Cardiac muscle cell (in vitro differentiated cells and primary cell): ENCODE measurements at regions not wholly inside any gene's neighbourhood (a gene's known extent, or its start where the extent isn't known, plus 50 kb on each side); places are given as distances from the start of the nearest gene placed in this dataset.

Experiments used
- DNase-seq, 2 donors: peaks; one replicate each; pipeline versions ENCODE4 v3.0.0 to v3.0.0-alpha.2; 2010 to 2017; ENCODE audit warnings: low read depth in 1 of 2, low spot score in 1 of 2
- H3K27ac ChIP-seq: fragments of 200-600 bp; sonication (generic); 2 replicates; pipeline ENCODE4 v1.5.1; 2016
- H3K27me3 ChIP-seq: fragments of 200-600 bp; sonication (generic); 2 replicates; pipeline ENCODE4 v1.6.0; 2016; ENCODE audit warnings: control low read depth
- H3K36me3 ChIP-seq: fragments of 200-600 bp; sonication (generic); 2 replicates; pipeline ENCODE4 v1.5.1; 2016; ENCODE audit warnings: control low read depth
- H3K4me1 ChIP-seq: fragments of 200-600 bp; sonication (generic); 2 replicates; pipeline ENCODE4 v1.8.1; 2017; ENCODE audit warnings: low read depth, mild to moderate bottlenecking, mixed run types
- H3K4me3 ChIP-seq: fragments of 200-600 bp; sonication (generic); 2 replicates; pipeline ENCODE4 v1.5.1; 2016; ENCODE audit warnings: mild to moderate bottlenecking
- H3K9me3 ChIP-seq: fragments of 200-600 bp; sonication (generic); 2 replicates; pipeline ENCODE4 v1.5.1; 2017; ENCODE audit warnings: low read depth, mild to moderate bottlenecking, control low read depth
- TF ChIP-seq, protein P1 (sequence below): IDR thresholded peaks from 2 replicates; pipeline ENCODE4 v1.5.1; 2012; ENCODE audit warnings: low read depth, mild to moderate bottlenecking, low read length

DNA sequence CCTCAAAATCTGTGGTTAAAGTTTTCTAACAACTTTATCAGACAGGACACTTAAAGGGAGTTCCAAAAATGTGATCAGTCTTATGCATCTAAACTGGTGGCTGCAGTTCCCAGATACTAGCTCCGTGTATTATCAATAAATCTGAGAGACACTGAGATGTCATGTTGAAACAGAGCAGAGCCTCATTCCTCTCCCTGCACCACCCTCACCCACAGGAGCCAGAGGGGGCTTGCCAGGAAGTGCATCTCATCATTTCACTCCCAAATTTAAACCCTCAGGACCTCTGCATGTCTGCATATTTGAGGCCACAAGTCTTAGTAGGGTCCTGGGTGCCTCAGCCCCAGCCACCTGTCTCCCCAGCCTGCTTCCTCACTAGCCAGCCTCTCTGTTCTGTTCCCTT is 167.4 kb upstream of the NTM start:
- Histone ChIP-seq H3K9me3 (no peaks in the 10 kb centered on the region), H3K4me3 (no peak overlapping the region), H3K36me3 (no peaks in the 10 kb centered on the region), H3K27ac (no peak overlapping the region), H3K4me1 (no peaks in the 10 kb centered on the region), H3K27me3 (no peaks in the 10 kb centered on the region)
- TF ChIP-seq, protein P1, sequence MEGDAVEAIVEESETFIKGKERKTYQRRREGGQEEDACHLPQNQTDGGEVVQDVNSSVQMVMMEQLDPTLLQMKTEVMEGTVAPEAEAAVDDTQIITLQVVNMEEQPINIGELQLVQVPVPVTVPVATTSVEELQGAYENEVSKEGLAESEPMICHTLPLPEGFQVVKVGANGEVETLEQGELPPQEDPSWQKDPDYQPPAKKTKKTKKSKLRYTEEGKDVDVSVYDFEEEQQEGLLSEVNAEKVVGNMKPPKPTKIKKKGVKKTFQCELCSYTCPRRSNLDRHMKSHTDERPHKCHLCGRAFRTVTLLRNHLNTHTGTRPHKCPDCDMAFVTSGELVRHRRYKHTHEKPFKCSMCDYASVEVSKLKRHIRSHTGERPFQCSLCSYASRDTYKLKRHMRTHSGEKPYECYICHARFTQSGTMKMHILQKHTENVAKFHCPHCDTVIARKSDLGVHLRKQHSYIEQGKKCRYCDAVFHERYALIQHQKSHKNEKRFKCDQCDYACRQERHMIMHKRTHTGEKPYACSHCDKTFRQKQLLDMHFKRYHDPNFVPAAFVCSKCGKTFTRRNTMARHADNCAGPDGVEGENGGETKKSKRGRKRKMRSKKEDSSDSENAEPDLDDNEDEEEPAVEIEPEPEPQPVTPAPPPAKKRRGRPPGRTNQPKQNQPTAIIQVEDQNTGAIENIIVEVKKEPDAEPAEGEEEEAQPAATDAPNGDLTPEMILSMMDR = no peak
- DNase-seq = no peak

DNA sequence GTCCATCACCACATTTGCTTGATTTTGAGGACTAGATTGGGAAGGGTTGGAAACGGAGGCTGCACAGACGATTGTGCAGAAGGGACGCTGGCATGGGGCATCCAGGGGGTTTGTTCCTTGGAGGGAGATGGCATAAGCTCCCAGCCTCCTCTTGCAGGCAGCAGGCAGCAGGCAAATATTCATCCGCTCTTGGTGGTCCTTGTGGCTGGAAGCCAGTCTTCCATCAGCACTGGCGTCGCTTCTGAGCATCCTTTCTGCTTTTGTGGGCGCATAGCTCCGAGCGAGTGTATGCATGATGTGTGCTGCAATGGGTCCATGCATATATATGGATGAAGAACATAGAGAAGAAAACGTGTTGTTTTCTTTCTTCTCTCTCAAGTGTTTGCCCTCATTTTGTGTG is 166.1 kb upstream of the NTM start:
- no peak for DNase-seq
- Histone ChIP-seq H3K27ac (no peak overlapping the region), H3K4me3 (no peak overlapping the region), H3K4me1 (no peaks in the 10 kb centered on the region), H3K9me3 (no peaks in the 10 kb centered on the region), H3K27me3 (no peaks in the 10 kb centered on the region), H3K36me3 (no peaks in the 10 kb centered on the region)
- TF ChIP-seq, protein P1 = no peak

DNA sequence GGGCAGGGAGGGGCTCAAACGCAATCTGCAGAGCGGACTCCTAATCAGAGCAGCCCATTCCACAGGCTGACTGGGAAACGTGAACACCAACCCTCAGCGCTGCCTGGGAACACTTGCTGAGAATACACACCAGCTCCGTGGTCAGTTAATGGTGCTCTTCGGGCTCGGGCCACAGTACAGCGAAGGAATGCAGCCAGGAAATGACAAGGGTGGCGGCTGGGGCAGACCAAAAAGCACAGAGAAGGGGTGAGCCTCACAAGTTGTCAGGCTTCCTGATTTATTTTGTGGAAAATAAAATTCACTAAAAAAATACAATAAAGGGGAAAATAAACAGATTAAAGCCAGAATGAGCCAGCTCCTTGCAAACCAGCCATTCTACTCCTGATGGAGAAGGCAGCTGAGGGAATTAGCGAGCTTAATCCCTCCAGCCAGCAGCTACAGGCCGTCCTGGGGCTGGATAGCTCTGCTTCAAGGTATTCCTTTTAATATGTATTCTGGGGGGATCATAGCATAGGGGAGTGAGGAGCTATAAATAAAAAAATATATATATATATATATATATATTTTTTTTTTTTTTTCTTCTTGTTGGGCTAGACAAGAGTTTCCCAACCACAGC is 165.5 kb upstream of the NTM start:
- TF ChIP-seq, protein P1 = no peak

DNA sequence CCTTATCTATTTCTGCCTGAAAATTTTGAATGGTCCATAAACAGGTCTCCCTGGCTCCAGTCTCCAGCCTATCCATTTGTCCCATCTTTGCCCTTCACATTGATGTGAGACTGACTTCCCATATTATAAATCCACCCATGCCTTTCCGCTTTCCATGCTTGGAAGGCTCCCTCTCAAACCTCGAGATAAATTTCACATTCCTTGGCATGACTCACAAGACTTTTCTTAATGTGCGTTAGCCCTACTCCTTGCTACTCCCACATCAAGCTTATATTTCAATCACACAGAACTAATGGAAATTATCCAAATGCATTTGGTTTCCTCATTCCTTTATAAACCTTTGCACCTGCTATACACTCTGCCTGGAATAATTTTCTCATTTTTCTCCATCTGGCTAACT is 163.7 kb upstream of the NTM start:
- H3K27ac ChIP-seq = no peak overlapping the region
- H3K4me1 ChIP-seq = no peaks in the 10 kb centered on the region
- no peak overlapping the region for H3K4me3 ChIP-seq
- no peaks in the 10 kb centered on the region for H3K27me3 ChIP-seq
- peak in 1 of 2 donors; percentile 26 for DNase-seq
- no peaks in the 10 kb centered on the region for H3K9me3 ChIP-seq
- no peaks in the 10 kb centered on the region for H3K36me3 ChIP-seq
- TF ChIP-seq, protein P1 = no peak

More for the DNA sequence above, 165.5 kb upstream of the NTM start:
- Histone ChIP-seq H3K4me3 (no peak overlapping the region), H3K9me3 (no peaks in the 10 kb centered on the region), H3K27ac (no peak overlapping the region), H3K27me3 (no peaks in the 10 kb centered on the region), H3K4me1 (no peaks in the 10 kb centered on the region), H3K36me3 (no peaks in the 10 kb centered on the region)
- no peak for DNase-seq

DNA sequence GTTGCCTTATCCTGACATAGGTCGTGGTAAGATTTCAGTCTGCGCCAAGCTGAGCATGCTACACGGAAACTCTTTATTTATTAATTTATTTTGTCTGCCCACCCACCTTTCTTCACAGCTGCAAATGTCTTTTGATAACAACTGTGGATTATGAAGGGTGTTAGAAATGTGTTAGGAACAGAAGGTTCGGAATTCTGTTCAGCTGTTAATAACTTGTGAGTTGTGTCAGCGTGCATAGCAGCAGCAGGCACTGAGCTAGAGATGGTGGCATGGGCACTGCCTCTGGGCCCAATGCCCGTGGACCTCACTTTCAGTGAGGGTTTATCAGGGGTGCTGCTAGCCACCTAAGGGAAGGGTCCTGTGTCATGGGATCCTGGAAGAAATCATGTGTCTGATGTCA is 162.5 kb upstream of the NTM start:
- Histone ChIP-seq H3K4me3 (no peak overlapping the region), H3K27me3 (no peaks in the 10 kb centered on the region), H3K36me3 (no peaks in the 10 kb centered on the region), H3K4me1 (no peaks in the 10 kb centered on the region), H3K9me3 (no peaks in the 10 kb centered on the region), H3K27ac (no peak overlapping the region)
- DNase-seq = no peak
- TF ChIP-seq, protein P1 = no peak
